T-cell (primary cell): ENCODE measurements at regions not wholly inside any gene's neighbourhood (a gene's known extent, or its start where the extent isn't known, plus 50 kb on each side); places are given as distances from the start of the nearest gene placed in this dataset.

Experiments used
- ATAC-seq, 4 experiments: fragments of 200-7000 bp in 3 of 4; fragments of 150-1000 bp in 1 of 4; cut with Tn5 transposase; replicated peaks in 1 of 4; 1 replicate in 3 of 4; 2 replicates in 1 of 4; pipeline ENCODE4 v1.10.0; 2021; ENCODE audit warnings: moderate library complexity in 3 of 4, mild to moderate bottlenecking in 2 of 4, moderate number of reproducible peaks in 1 of 4
- CTCF ChIA-PET, 2 donors: fragments of 300-600 bp; sonication (Branson Sonifier 250); formaldehyde crosslinking; loops; one replicate each; lab custom pipeline; 2022; ENCODE audit warnings: antibody characterized with exemption in 2 of 2; lab: Charles Lee
- POLR2A ChIA-PET, 2 donors: fragments of 300-600 bp; sonication (Branson Sonifier 250); formaldehyde crosslinking; loops; one replicate each; lab custom pipeline; 2022; ENCODE audit warnings: antibody characterized with exemption in 2 of 2; lab: Charles Lee
- DNase-seq, 35 experiments: peaks; one replicate each; pipeline versions ENCODE4 v3.0.0 to v3.0.0-alpha.2; 2013 to 2023
- H3K27ac ChIP-seq: one replicate; pipeline ENCODE4 v1.5.1; 2013; ENCODE audit warnings: low read length
- H3K27me3 ChIP-seq, 2 experiments: replicated peaks in 1 of 2; 1 replicate in 1 of 2; 2 replicates in 1 of 2; pipeline versions ENCODE4 v1.6.1 to v1.7.0; 2013; ENCODE audit warnings: low read length in 1 of 2, mixed read lengths in 1 of 2; ENCODE audit not compliant: control insufficient read depth in 2 of 2, insufficient read depth in 2 of 2; ENCODE audit errors: extremely low read depth in 1 of 2
- H3K36me3 ChIP-seq, 2 donors: 1 replicate in 1 of 2; 2 replicates in 1 of 2; pipeline versions ENCODE4 v1.6.1 to v1.7.0; 2013; ENCODE audit warnings: low read length in 1 of 2; ENCODE audit not compliant: control insufficient read depth in 2 of 2, insufficient read depth in 1 of 2; ENCODE audit errors: extremely low read depth in 1 of 2
- H3K4me1 ChIP-seq, 2 experiments: 1 replicate in 1 of 2; 2 replicates in 1 of 2; pipeline versions ENCODE4 v1.6.1 to v1.7.0; 2013; ENCODE audit warnings: low read length in 2 of 2, mixed read lengths in 1 of 2; ENCODE audit not compliant: insufficient read depth in 2 of 2, control insufficient read depth in 1 of 2; ENCODE audit errors: extremely low read depth in 1 of 2
- H3K4me3 ChIP-seq, 2 donors: 1 replicate in 1 of 2; 2 replicates in 1 of 2; pipeline versions ENCODE4 v1.5.1 to v1.7.0; 2013; ENCODE audit warnings: mild to moderate bottlenecking in 2 of 2, low read length in 1 of 2, moderate library complexity in 1 of 2; ENCODE audit not compliant: control insufficient read depth in 1 of 2; ENCODE audit errors: extremely low read depth in 1 of 2
- H3K9me3 ChIP-seq: 2 replicates; pipeline ENCODE4 v1.7.0; 2013
- H3K27ac Mint-ChIP-seq, 2 donors: one replicate each; pipeline ENCODE4 v1.8.0; 2020 to 2021; ENCODE audit warnings: mild to moderate bottlenecking in 2 of 2, mixed read lengths in 2 of 2
- H3K27me3 Mint-ChIP-seq, 2 donors: one replicate each; pipeline ENCODE4 v1.8.0; 2021 to 2022; ENCODE audit warnings: mixed read lengths in 2 of 2
- H3K36me3 Mint-ChIP-seq: one replicate; pipeline ENCODE4 v1.8.0; 2021; ENCODE audit warnings: mixed read lengths
- H3K4me1 Mint-ChIP-seq, 3 donors: one replicate each; pipeline ENCODE4 v1.8.0; 2020 to 2022; ENCODE audit warnings: mixed read lengths in 3 of 3, mild to moderate bottlenecking in 1 of 3
- H3K4me3 Mint-ChIP-seq, 3 donors: one replicate each; pipeline ENCODE4 v1.8.0; 2020 to 2022; ENCODE audit warnings: mild to moderate bottlenecking in 3 of 3, mixed read lengths in 3 of 3, moderate library complexity in 3 of 3
- H3K9me3 Mint-ChIP-seq, 3 donors: one replicate each; pipeline ENCODE4 v1.8.0; 2020 to 2022; ENCODE audit warnings: mixed read lengths in 3 of 3
- WGBS: methylation state at CpG from one replicate; pipeline ENCODE4 v1.1.5; 2013; ENCODE audit warnings: missing lambda C conversion rate; ENCODE audit not compliant: insufficient coverage; 5-methylcytosine and 5-hydroxymethylcytosine counted together

- H3K36me3 Mint-ChIP-seq = no peaks in the 10 kb centered on the region
- no peak for DNase-seq
- CTCF ChIA-PET = no interaction called here
Observed at GRCh38 chrX:129145385-129145784, 377.9 kb downstream of the SMARCA1 start.

GRCh38 chrX:129144172-129145038, 378.9 kb downstream of the SMARCA1 start:
- Mint-ChIP-seq H3K27ac (no peak overlapping the region), H3K9me3 (no peaks in the 10 kb centered on the region), H3K36me3 (no peaks in the 10 kb centered on the region), H3K27me3 (peaks cover 0 to 16% of the 10 kb centered on the region in 2 donors), H3K4me3 (no peak overlapping the region), H3K4me1 (no peaks in the 10 kb centered on the region)
- ATAC-seq = no peak
- H3K4me3 ChIP-seq = no peak overlapping the region
- POLR2A ChIA-PET = no interaction called here
- H3K27me3 ChIP-seq = no peaks in the 10 kb centered on the region
- no peaks in the 10 kb centered on the region for H3K9me3 ChIP-seq
- DNase-seq = no peak
- no peaks in the 10 kb centered on the region for H3K4me1 ChIP-seq
- H3K36me3 ChIP-seq = no peaks in the 10 kb centered on the region
- CTCF ChIA-PET = no interaction called here
- no peak overlapping the region for H3K27ac ChIP-seq
- no CpG with 5 or more reads among the region's 6 CpGs for WGBS

More at GRCh38 chrX:129145385-129145784, 377.9 kb downstream of the SMARCA1 start:
- no peak for ATAC-seq
- no peak overlapping the region for H3K4me3 Mint-ChIP-seq
- no CpG with 5 or more reads among the region's 2 CpGs for WGBS
- H3K9me3 ChIP-seq = no peaks in the 10 kb centered on the region
- H3K4me1 ChIP-seq = no peaks in the 10 kb centered on the region
- no peak overlapping the region for H3K4me3 ChIP-seq
- no peaks in the 10 kb centered on the region for H3K27me3 ChIP-seq
- no peaks in the 10 kb centered on the region for H3K4me1 Mint-ChIP-seq
- POLR2A ChIA-PET = no interaction called here
- no peak overlapping the region for H3K27ac ChIP-seq
- no peaks in the 10 kb centered on the region for H3K36me3 ChIP-seq
- H3K27ac Mint-ChIP-seq = no peak overlapping the region
- peaks cover 0 to 25% of the 10 kb centered on the region in 2 donors for H3K27me3 Mint-ChIP-seq
- H3K9me3 Mint-ChIP-seq = no peaks in the 10 kb centered on the region

- H3K27me3 Mint-ChIP-seq = peaks cover 0 to 11% of the 10 kb centered on the region in 2 donors
- H3K36me3 Mint-ChIP-seq = no peaks in the 10 kb centered on the region
- H3K27ac Mint-ChIP-seq = no peak overlapping the region
- POLR2A ChIA-PET = no interaction called here
- peaks cover 0 to 3% (median 0%) of the 10 kb centered on the region in 3 donors for H3K9me3 Mint-ChIP-seq
- Histone ChIP-seq H3K27ac (no peak overlapping the region), H3K4me1 (no peaks in the 10 kb centered on the region), H3K4me3 (no peak overlapping the region), H3K36me3 (no peaks in the 10 kb centered on the region), H3K27me3 (no peaks in the 10 kb centered on the region), H3K9me3 (no peaks in the 10 kb centered on the region)
- H3K4me1 Mint-ChIP-seq = no peaks in the 10 kb centered on the region
- no peak overlapping the region for H3K4me3 Mint-ChIP-seq
- DNase-seq (no peak), ATAC-seq (no peak)
- CTCF ChIA-PET = no interaction called here
Observed at GRCh38 chrX:129139837-129140598, 383.3 kb downstream of the SMARCA1 start.

GRCh38 chrX:129125122-129125914, 398.0 kb downstream of the SMARCA1 start:
- H3K9me3 Mint-ChIP-seq = no peaks in the 10 kb centered on the region
- DNase-seq = no peak
- Histone ChIP-seq H3K9me3 (no peaks in the 10 kb centered on the region), H3K27me3 (no peaks in the 10 kb centered on the region), H3K36me3 (no peaks in the 10 kb centered on the region), H3K27ac (no peak overlapping the region), H3K4me3 (no peak overlapping the region), H3K4me1 (no peaks in the 10 kb centered on the region)
- no peaks in the 10 kb centered on the region for H3K36me3 Mint-ChIP-seq
- WGBS = no CpG with 5 or more reads among the region's 6 CpGs
- ChIA-PET POLR2A (no interaction called here), CTCF (no interaction called here)
- no peaks in the 10 kb centered on the region for H3K4me1 Mint-ChIP-seq
- H3K27me3 Mint-ChIP-seq = peaks cover 0 to 17% of the 10 kb centered on the region in 2 donors
- H3K27ac Mint-ChIP-seq = no peak overlapping the region
- no peak overlapping the region for H3K4me3 Mint-ChIP-seq
- ATAC-seq = no peak

- DNase-seq = no peak
- H3K27me3 ChIP-seq = no peaks in the 10 kb centered on the region
- no peak overlapping the region for H3K27ac ChIP-seq
- no peak overlapping the region for H3K4me3 ChIP-seq
- Mint-ChIP-seq H3K4me1 (no peaks in the 10 kb centered on the region), H3K4me3 (no peak overlapping the region), H3K9me3 (no peaks in the 10 kb centered on the region), H3K27ac (no peak overlapping the region), H3K36me3 (no peaks in the 10 kb centered on the region), H3K27me3 (peaks cover 0 to 13% of the 10 kb centered on the region in 2 donors)
- no peaks in the 10 kb centered on the region for H3K36me3 ChIP-seq
- POLR2A ChIA-PET = no interaction called here
- H3K4me1 ChIP-seq = no peaks in the 10 kb centered on the region
- 100% methylated on average over 1 of the region's 6 CpGs for WGBS
- ATAC-seq = no peak
- H3K9me3 ChIP-seq = no peaks in the 10 kb centered on the region
- CTCF ChIA-PET = no interaction called here
Observed at GRCh38 chrX:129123795-129124194, 399.5 kb downstream of the SMARCA1 start.

- WGBS = no CpG with 5 or more reads among the region's 8 CpGs
- Mint-ChIP-seq H3K36me3 (no peaks in the 10 kb centered on the region), H3K4me1 (no peaks in the 10 kb centered on the region), H3K27me3 (peaks cover 0 to 18% of the 10 kb centered on the region in 2 donors), H3K27ac (no peak overlapping the region), H3K4me3 (no peak overlapping the region), H3K9me3 (no peaks in the 10 kb centered on the region)
- DNase-seq (no peak), ATAC-seq (no peak)
- Histone ChIP-seq H3K27me3 (no peaks in the 10 kb centered on the region), H3K9me3 (no peaks in the 10 kb centered on the region), H3K36me3 (no peaks in the 10 kb centered on the region), H3K4me3 (no peak overlapping the region), H3K4me1 (no peaks in the 10 kb centered on the region), H3K27ac (no peak overlapping the region)
- ChIA-PET POLR2A (no interaction called here), CTCF (interaction anchor here in 1 of 2 donors (0.6 kb wide), 1 partner anchor 24 kb away, joined by 6 read pairs; no protein-coding TSS in a partner anchor)
Observed at GRCh38 chrX:129116676-129117470, 406.4 kb downstream of the SMARCA1 start.
